Activated T-cell treated with anti-CD3 and anti-CD28 coated beads, Interleukin-2, amount 50 U/mL, for 4 hours (primary cell): ENCODE measurements at regions not wholly inside any gene's neighbourhood (a gene's known extent, or its start where the extent isn't known, plus 50 kb on each side); places are given as distances from the start of the nearest gene placed in this dataset.
"Not testable (repeated sequence)": the region's sequence is repeated elsewhere in the genome, so short reads cannot be mapped to it uniquely, and the experiment has no call there.

Source experiments
- ATAC-seq, 2 donors: fragments of 200-7000 bp; cut with Tn5 transposase; one replicate each; pipeline ENCODE4 v1.10.0; 2021
- DNase-seq: peaks from one replicate; pipeline ENCODE4 v3.0.0-alpha.2; 2020
- H3K27me3 Mint-ChIP-seq: one replicate; pipeline ENCODE4 v1.8.0; 2021; ENCODE audit warnings: low read depth, mixed read lengths
- H3K36me3 Mint-ChIP-seq: one replicate; pipeline ENCODE4 v1.8.0; 2022; ENCODE audit warnings: mixed read lengths; ENCODE audit not compliant: insufficient read depth
- H3K4me1 Mint-ChIP-seq: one replicate; pipeline ENCODE4 v1.8.0; 2021; ENCODE audit warnings: low read depth, mixed read lengths
- H3K4me3 Mint-ChIP-seq: one replicate; pipeline ENCODE4 v1.8.0; 2021; ENCODE audit warnings: mild to moderate bottlenecking, moderate library complexity, mixed read lengths
- H3K9me3 Mint-ChIP-seq: one replicate; pipeline ENCODE4 v1.8.0; 2021; ENCODE audit warnings: mixed read lengths

- Mint-ChIP-seq H3K36me3 (no peaks in the 10 kb centered on the region), H3K4me1 (no peaks in the 10 kb centered on the region), H3K27me3 (no peaks in the 10 kb centered on the region), H3K4me3 (no peak overlapping the region), H3K9me3 (no peaks in the 10 kb centered on the region)
- ATAC-seq (no peak), DNase-seq (no peak)
These were observed 299.9 kb upstream of the PROX1 start for GRCh38 chr1:213687832-213688231.

- Mint-ChIP-seq H3K36me3 (no peaks in the 10 kb centered on the region), H3K4me1 (no peaks in the 10 kb centered on the region), H3K27me3 (no peaks in the 10 kb centered on the region), H3K4me3 (no peak overlapping the region), H3K9me3 (no peaks in the 10 kb centered on the region)
- DNase-seq (no peak), ATAC-seq (no peak)
These were observed 299.1 kb upstream of the PROX1 start for GRCh38 chr1:213688655-213689054.

- no peaks in the 10 kb centered on the region for H3K27me3 Mint-ChIP-seq
- ATAC-seq (no peak), DNase-seq (no peak)
- no peaks in the 10 kb centered on the region for H3K4me1 Mint-ChIP-seq
- H3K9me3 Mint-ChIP-seq = no peaks in the 10 kb centered on the region
- H3K36me3 Mint-ChIP-seq = no peaks in the 10 kb centered on the region
- H3K4me3 Mint-ChIP-seq = no peak overlapping the region
These were observed 298.5 kb upstream of the PROX1 start for GRCh38 chr1:213689260-213689659.

- H3K36me3 Mint-ChIP-seq = no peaks in the 10 kb centered on the region
These were observed 297.3 kb upstream of the PROX1 start for GRCh38 chr1:213690341-213690917.

GRCh38 chr1:213692321-213692720 is 295.5 kb upstream of the PROX1 start:
- Mint-ChIP-seq H3K9me3 (no peaks in the 10 kb centered on the region), H3K27me3 (no peaks in the 10 kb centered on the region), H3K4me3 (no peak overlapping the region), H3K4me1 (no peaks in the 10 kb centered on the region), H3K36me3 (no peaks in the 10 kb centered on the region)
- no peak for ATAC-seq
- no peak for DNase-seq

More at GRCh38 chr1:213690341-213690917, 297.3 kb upstream of the PROX1 start:
- Mint-ChIP-seq H3K9me3 (no peaks in the 10 kb centered on the region), H3K27me3 (no peaks in the 10 kb centered on the region), H3K4me1 (no peaks in the 10 kb centered on the region), H3K4me3 (no peak overlapping the region)
- DNase-seq (no peak), ATAC-seq (no peak)

- Mint-ChIP-seq H3K4me1 (no peaks in the 10 kb centered on the region), H3K9me3 (no peaks in the 10 kb centered on the region), H3K4me3 (no peak overlapping the region), H3K27me3 (no peaks in the 10 kb centered on the region), H3K36me3 (no peaks in the 10 kb centered on the region)
- DNase-seq (no peak), ATAC-seq (no peak)
These were observed 293.9 kb upstream of the PROX1 start for GRCh38 chr1:213693864-213694263.

- no peak overlapping the region for H3K4me3 Mint-ChIP-seq
- no peak for ATAC-seq
- H3K4me1 Mint-ChIP-seq = no peaks in the 10 kb centered on the region
- H3K9me3 Mint-ChIP-seq = peaks cover 16% of the 10 kb centered on the region
- no peak for DNase-seq
- H3K27me3 Mint-ChIP-seq = no peaks in the 10 kb centered on the region
- H3K36me3 Mint-ChIP-seq = no peaks in the 10 kb centered on the region
These were observed 290.5 kb upstream of the PROX1 start for GRCh38 chr1:213697192-213697802.

GRCh38 chr1:213698092-213698702 is 289.6 kb upstream of the PROX1 start:
- peaks cover 22% of the 10 kb centered on the region for H3K9me3 Mint-ChIP-seq
- ATAC-seq = no peak
- no peaks in the 10 kb centered on the region for H3K4me1 Mint-ChIP-seq
- no peaks in the 10 kb centered on the region for H3K27me3 Mint-ChIP-seq
- no peak for DNase-seq
- H3K36me3 Mint-ChIP-seq = no peaks in the 10 kb centered on the region
- no peak overlapping the region for H3K4me3 Mint-ChIP-seq

GRCh38 chr1:213702703-213703102 is 285.1 kb upstream of the PROX1 start:
- ATAC-seq (no peak), DNase-seq (no peak)
- H3K4me3 Mint-ChIP-seq = no peak overlapping the region
- H3K36me3 Mint-ChIP-seq = no peaks in the 10 kb centered on the region
- H3K27me3 Mint-ChIP-seq = no peaks in the 10 kb centered on the region
- peaks cover 27% of the 10 kb centered on the region for H3K9me3 Mint-ChIP-seq
- no peaks in the 10 kb centered on the region for H3K4me1 Mint-ChIP-seq

GRCh38 chr1:213704941-213705340 is 282.8 kb upstream of the PROX1 start:
- Mint-ChIP-seq H3K4me3 (no peak overlapping the region), H3K36me3 (no peaks in the 10 kb centered on the region), H3K4me1 (no peaks in the 10 kb centered on the region), H3K27me3 (no peaks in the 10 kb centered on the region), H3K9me3 (peaks cover 34% of the 10 kb centered on the region)
- DNase-seq = no peak
- ATAC-seq = no peak

- ATAC-seq, H3K36me3 Mint-ChIP-seq, H3K4me3 Mint-ChIP-seq, DNase-seq, H3K27me3 Mint-ChIP-seq: not testable (repeated sequence)
- peaks cover 31% of the 10 kb centered on the region for H3K9me3 Mint-ChIP-seq
- peaks cover 21% of the 10 kb centered on the region for H3K4me1 Mint-ChIP-seq
These were observed 275.8 kb upstream of the PROX1 start for GRCh38 chr1:213711833-213712490.

- H3K9me3 Mint-ChIP-seq = peaks cover 17% of the 10 kb centered on the region
- H3K36me3 Mint-ChIP-seq = peaks cover 2% of the 10 kb centered on the region
- no peak for DNase-seq
- H3K4me3 Mint-ChIP-seq = no peak overlapping the region
- no peaks in the 10 kb centered on the region for H3K27me3 Mint-ChIP-seq
- H3K4me1 Mint-ChIP-seq = peaks cover 21% of the 10 kb centered on the region
- ATAC-seq = no peak
These were observed 273.1 kb upstream of the PROX1 start for GRCh38 chr1:213714645-213715044.

GRCh38 chr1:213715182-213715581 is 272.6 kb upstream of the PROX1 start:
- H3K4me1 Mint-ChIP-seq = peaks cover 21% of the 10 kb centered on the region
- H3K9me3 Mint-ChIP-seq = peaks cover 18% of the 10 kb centered on the region
- no peaks in the 10 kb centered on the region for H3K27me3 Mint-ChIP-seq
- DNase-seq (no peak), ATAC-seq (no peak)
- no peak overlapping the region for H3K4me3 Mint-ChIP-seq
- H3K36me3 Mint-ChIP-seq = peaks cover 2% of the 10 kb centered on the region

- Mint-ChIP-seq H3K9me3 (peaks cover 21% of the 10 kb centered on the region), H3K4me1 (no peaks in the 10 kb centered on the region), H3K36me3 (no peaks in the 10 kb centered on the region), H3K27me3 (no peaks in the 10 kb centered on the region), H3K4me3 (no peak overlapping the region)
- no peak for DNase-seq
- ATAC-seq = no peak
These were observed 268.3 kb upstream of the PROX1 start for GRCh38 chr1:213719462-213719861.

GRCh38 chr1:213720032-213720431 is 267.7 kb upstream of the PROX1 start:
- H3K9me3 Mint-ChIP-seq = peaks cover 21% of the 10 kb centered on the region
- H3K4me1 Mint-ChIP-seq = no peaks in the 10 kb centered on the region
- no peak for DNase-seq
- ATAC-seq = no peak
- H3K36me3 Mint-ChIP-seq = no peaks in the 10 kb centered on the region
- H3K4me3 Mint-ChIP-seq = no peak overlapping the region
- no peaks in the 10 kb centered on the region for H3K27me3 Mint-ChIP-seq
